CD4-positive, CD25-positive, alpha-beta regulatory T cell (primary cell): ENCODE measurements at regions not wholly inside any gene's neighbourhood (a gene's known extent, or its start where the extent isn't known, plus 50 kb on each side); places are given as distances from the start of the nearest gene placed in this dataset.

ENCODE experiments used
- ATAC-seq, 2 donors: fragments of 150-1000 bp; cut with Tn5 transposase; one replicate each; pipeline ENCODE4 v1.10.0; 2021; ENCODE audit warnings: low read depth in 2 of 2, moderate number of reproducible peaks in 2 of 2, moderate library complexity in 1 of 2
- DNase-seq, 3 donors: peaks; one replicate each; pipeline versions ENCODE4 v3.0.0 to v3.0.0-alpha.2; 2012 to 2022; ENCODE audit warnings: mixed read lengths in 1 of 3
- H3K27ac ChIP-seq: one replicate; pipeline ENCODE4 v1.7.0; 2013; ENCODE audit warnings: mild to moderate bottlenecking, low read length; ENCODE audit not compliant: insufficient read depth, poor library complexity, severe bottlenecking
- H3K27me3 ChIP-seq: one replicate; pipeline ENCODE4 v1.7.0; 2013; ENCODE audit warnings: low read length; ENCODE audit not compliant: control insufficient read depth, insufficient read depth
- H3K36me3 ChIP-seq: one replicate; pipeline ENCODE4 v1.7.0; 2013; ENCODE audit warnings: mild to moderate bottlenecking, low read length, moderate library complexity; ENCODE audit not compliant: control insufficient read depth, insufficient read depth
- H3K4me1 ChIP-seq: 2 replicates; pipeline ENCODE4 v1.7.0; 2013; ENCODE audit warnings: mild to moderate bottlenecking, low read length; ENCODE audit not compliant: insufficient read depth, control insufficient read depth, poor library complexity, severe bottlenecking
- H3K4me3 ChIP-seq: one replicate; pipeline ENCODE4 v1.7.0; 2013; ENCODE audit warnings: low read depth, mild to moderate bottlenecking, low read length, moderate library complexity
- H3K9me3 ChIP-seq, 2 experiments: 1 replicate in 1 of 2; 2 replicates in 1 of 2; pipeline ENCODE4 v1.7.0; 2013; ENCODE audit warnings: low read length in 2 of 2, mild to moderate bottlenecking in 1 of 2, moderate library complexity in 1 of 2; ENCODE audit not compliant: control insufficient read depth in 2 of 2
- H3K27ac Mint-ChIP-seq, 3 donors: one replicate each; pipeline ENCODE4 v1.8.0; 2020 to 2022; ENCODE audit warnings: mild to moderate bottlenecking in 3 of 3, mixed read lengths in 3 of 3, moderate library complexity in 2 of 3
- H3K27me3 Mint-ChIP-seq: one replicate; pipeline ENCODE4 v1.8.0; 2022; ENCODE audit warnings: mild to moderate bottlenecking, mixed read lengths
- H3K36me3 Mint-ChIP-seq: one replicate; pipeline ENCODE4 v1.8.0; 2020; ENCODE audit warnings: mixed read lengths
- H3K4me1 Mint-ChIP-seq, 4 donors: one replicate each; pipeline ENCODE4 v1.8.0; 2020 to 2022; ENCODE audit warnings: mixed read lengths in 4 of 4, mild to moderate bottlenecking in 1 of 4
- H3K4me3 Mint-ChIP-seq, 4 donors: one replicate each; pipeline ENCODE4 v1.8.0; 2020 to 2022; ENCODE audit warnings: mild to moderate bottlenecking in 4 of 4, mixed read lengths in 4 of 4, moderate library complexity in 3 of 4
- H3K9me3 Mint-ChIP-seq, 7 donors: one replicate each; pipeline ENCODE4 v1.8.0; 2020 to 2022; ENCODE audit warnings: mixed read lengths in 7 of 7, mild to moderate bottlenecking in 3 of 7, moderate library complexity in 2 of 7

DNA sequence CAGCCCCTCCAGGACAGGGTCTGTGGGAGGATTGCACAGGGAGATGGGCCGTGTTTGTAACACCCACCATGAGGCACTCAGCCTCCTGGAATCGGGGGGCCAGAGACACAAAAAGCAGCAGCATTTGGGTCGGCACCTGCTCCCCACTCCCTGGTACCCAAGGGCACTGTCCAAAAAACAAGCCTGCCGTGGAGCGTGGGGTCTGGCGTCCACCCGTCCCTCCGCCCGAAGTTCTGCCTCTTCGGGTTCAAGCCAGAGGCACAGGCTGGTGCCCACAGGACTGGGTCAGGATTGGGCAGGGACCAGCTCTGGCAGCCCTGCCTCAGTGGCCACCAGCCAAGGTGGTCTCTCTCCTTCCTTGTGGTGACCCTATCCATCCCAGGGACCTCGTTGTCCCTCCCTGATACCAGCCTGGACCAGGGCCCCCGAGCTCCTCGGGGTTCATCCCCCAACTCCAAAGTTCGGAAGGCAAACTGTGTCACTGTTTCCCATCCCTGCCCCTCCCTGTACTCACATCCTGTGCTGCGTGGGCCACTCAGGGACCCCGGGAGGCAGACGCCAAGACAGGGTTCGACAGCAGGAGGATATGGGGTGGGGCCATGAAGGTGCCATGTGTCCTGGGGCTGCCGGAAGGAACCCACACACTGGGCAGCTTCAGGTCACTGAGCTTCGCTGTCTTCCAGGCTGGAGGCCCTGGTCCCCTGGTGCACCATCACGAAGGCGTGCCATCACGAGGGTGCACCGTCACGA, 126.0 kb upstream of the HDAC4 start:
- Mint-ChIP-seq H3K4me3 (no peak overlapping the region), H3K9me3 (peaks cover 0 to 3% (median 0%) of the 10 kb centered on the region in 7 donors), H3K4me1 (no peaks in the 10 kb centered on the region), H3K36me3 (no peaks in the 10 kb centered on the region), H3K27ac (no peak overlapping the region), H3K27me3 (peaks cover 12% of the 10 kb centered on the region)
- no peaks in the 10 kb centered on the region for H3K4me1 ChIP-seq
- no peaks in the 10 kb centered on the region for H3K36me3 ChIP-seq
- H3K9me3 ChIP-seq, result no peaks in the 10 kb centered on the region
- no peak overlapping the region for H3K4me3 ChIP-seq
- no peak for ATAC-seq
- DNase-seq, result no peak
- no peak overlapping the region for H3K27ac ChIP-seq
- H3K27me3 ChIP-seq, result no peaks in the 10 kb centered on the region

DNA sequence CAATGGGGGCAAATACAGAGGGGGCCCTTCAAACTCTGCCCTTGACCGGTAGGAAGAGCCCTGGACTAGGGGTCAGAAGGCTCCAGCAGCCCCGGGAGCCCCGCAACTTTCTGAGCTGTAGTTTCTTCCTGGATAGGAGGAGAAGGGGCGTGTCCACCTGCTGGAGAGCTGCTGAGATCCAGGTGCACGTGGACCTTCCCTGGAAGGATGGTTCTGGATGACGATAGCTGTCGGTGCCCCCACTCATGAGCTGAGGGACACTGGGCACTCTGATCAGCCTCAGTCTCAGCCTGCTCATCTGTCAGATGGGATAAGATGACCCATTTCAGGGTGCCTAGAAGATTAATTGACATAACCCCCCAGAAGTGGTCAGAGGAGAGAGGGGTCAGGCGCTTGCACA, 125.2 kb upstream of the HDAC4 start:
- ATAC-seq (no peak), DNase-seq (no peak)
- no peak overlapping the region for H3K4me3 Mint-ChIP-seq
- no peak overlapping the region for H3K27ac Mint-ChIP-seq
- no peaks in the 10 kb centered on the region for H3K36me3 ChIP-seq
- no peak overlapping the region for H3K27ac ChIP-seq
- no peaks in the 10 kb centered on the region for H3K4me1 ChIP-seq
- peaks cover 0 to 3% (median 0%) of the 10 kb centered on the region in 7 donors for H3K9me3 Mint-ChIP-seq
- peaks cover 12% of the 10 kb centered on the region for H3K27me3 Mint-ChIP-seq
- no peaks in the 10 kb centered on the region for H3K36me3 Mint-ChIP-seq
- H3K4me3 ChIP-seq, result no peak overlapping the region
- H3K4me1 Mint-ChIP-seq, result no peaks in the 10 kb centered on the region
- H3K27me3 ChIP-seq, result no peaks in the 10 kb centered on the region
- H3K9me3 ChIP-seq, result no peaks in the 10 kb centered on the region

DNA sequence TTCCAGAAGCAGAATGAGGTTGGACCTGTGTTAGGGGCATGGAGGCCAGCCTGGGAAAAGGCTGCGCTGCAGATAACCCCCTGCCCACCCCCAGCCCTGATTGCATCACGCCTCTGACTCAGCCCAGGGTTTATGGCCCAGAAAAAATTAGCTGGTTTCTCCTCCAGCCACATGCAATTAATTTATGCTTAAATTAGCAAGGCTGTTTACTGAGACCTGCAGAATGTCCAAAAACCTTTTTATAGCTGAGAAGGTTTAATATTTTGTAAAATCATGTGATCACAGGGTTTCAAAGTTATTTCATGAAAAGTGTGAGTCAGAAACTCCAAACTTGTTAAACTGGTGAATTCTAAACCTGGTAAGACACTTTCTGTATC, 123.1 kb upstream of the HDAC4 start:
- peaks cover 0 to 2% (median 0%) of the 10 kb centered on the region in 4 donors for H3K4me1 Mint-ChIP-seq
- no peak overlapping the region for H3K27ac Mint-ChIP-seq
- H3K27me3 ChIP-seq, result no peaks in the 10 kb centered on the region

DNA sequence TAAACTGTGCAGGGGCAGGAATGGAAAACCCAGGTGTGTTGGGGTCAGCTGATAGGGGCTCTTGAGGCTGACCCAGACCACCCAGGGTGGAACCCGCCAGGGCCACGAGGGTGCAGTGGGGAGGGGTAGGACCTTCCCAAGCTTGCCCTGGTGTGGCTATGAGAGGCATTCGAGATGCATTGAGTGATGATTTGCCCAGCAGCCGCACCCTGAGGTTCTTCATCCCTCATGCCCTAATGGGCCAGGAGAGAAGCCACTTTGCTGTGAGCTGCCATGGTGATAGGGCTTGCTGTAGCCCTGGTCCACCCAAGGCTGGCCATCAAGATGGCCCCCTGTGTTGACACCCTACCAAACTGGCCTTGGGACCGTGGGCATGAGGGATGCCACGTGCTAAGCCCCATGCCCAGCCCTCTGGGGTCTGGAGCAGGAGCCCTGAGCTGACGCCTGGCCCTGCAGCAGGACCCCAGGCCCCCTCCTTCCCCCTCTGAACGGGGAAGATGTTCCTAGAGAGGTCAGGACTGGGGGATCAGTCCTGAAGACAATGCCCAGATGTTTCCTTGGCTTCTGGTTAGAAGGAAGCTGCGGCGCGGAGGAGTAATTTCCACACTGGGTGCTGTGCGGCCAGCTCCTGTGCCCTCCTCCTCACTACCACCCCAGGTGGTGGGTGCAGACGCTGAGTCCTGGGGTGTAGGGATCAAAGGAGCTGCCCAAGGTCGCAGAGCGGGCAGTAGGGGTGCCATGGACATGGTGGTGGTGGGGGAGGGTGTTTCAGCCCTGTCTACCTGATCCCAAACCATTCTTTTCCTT, 122.5 kb upstream of the HDAC4 start:
- no peaks in the 10 kb centered on the region for H3K27me3 ChIP-seq
- DNase-seq (no peak), ATAC-seq (no peak)
- H3K9me3 ChIP-seq, result no peaks in the 10 kb centered on the region
- no peak overlapping the region for H3K4me3 ChIP-seq
- Mint-ChIP-seq H3K9me3 (peaks cover 0 to 2% (median 0%) of the 10 kb centered on the region in 7 donors), H3K27ac (no peak overlapping the region), H3K4me1 (peaks cover 0 to 2% (median 0%) of the 10 kb centered on the region in 4 donors), H3K27me3 (peaks cover 14% of the 10 kb centered on the region), H3K36me3 (no peaks in the 10 kb centered on the region), H3K4me3 (no peak overlapping the region)
- no peaks in the 10 kb centered on the region for H3K4me1 ChIP-seq
- H3K27ac ChIP-seq, result no peak overlapping the region
- no peaks in the 10 kb centered on the region for H3K36me3 ChIP-seq

More for the DNA sequence above, 123.1 kb upstream of the HDAC4 start:
- ATAC-seq (no peak), DNase-seq (no peak)
- Histone ChIP-seq H3K27ac (no peak overlapping the region), H3K4me1 (no peaks in the 10 kb centered on the region), H3K9me3 (no peaks in the 10 kb centered on the region), H3K36me3 (no peaks in the 10 kb centered on the region), H3K4me3 (no peak overlapping the region)
- no peak overlapping the region for H3K4me3 Mint-ChIP-seq
- peaks cover 14% of the 10 kb centered on the region for H3K27me3 Mint-ChIP-seq
- H3K9me3 Mint-ChIP-seq, result peaks cover 0 to 2% (median 0%) of the 10 kb centered on the region in 7 donors
- no peaks in the 10 kb centered on the region for H3K36me3 Mint-ChIP-seq

DNA sequence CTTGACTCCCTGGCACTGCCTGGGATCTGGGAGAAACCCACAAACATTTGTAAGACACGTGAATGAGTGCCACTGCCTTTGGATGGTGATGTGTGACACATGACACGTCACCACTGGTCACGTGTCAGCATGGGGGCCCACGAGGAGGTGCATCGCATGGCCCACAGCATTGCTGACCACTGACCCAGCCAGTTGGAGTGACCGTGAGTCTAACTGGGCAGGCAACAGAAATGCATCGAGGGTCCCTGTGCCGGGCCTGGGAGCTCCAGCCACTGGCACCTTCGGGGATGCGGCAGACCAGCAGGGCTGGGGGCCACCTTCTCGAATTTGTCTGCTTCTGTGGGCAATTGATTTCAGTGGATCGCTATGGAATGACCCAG, 121.9 kb upstream of the HDAC4 start:
- H3K9me3 Mint-ChIP-seq, result peaks cover 0 to 2% (median 0%) of the 10 kb centered on the region in 7 donors
- H3K27ac Mint-ChIP-seq, result no peak overlapping the region
- Histone ChIP-seq H3K27me3 (no peaks in the 10 kb centered on the region), H3K4me1 (no peaks in the 10 kb centered on the region), H3K27ac (no peak overlapping the region), H3K4me3 (no peak overlapping the region), H3K9me3 (no peaks in the 10 kb centered on the region), H3K36me3 (no peaks in the 10 kb centered on the region)
- peaks cover 14% of the 10 kb centered on the region for H3K27me3 Mint-ChIP-seq
- ATAC-seq, result no peak
- H3K4me3 Mint-ChIP-seq, result no peak overlapping the region
- peaks cover 0 to 2% (median 0%) of the 10 kb centered on the region in 4 donors for H3K4me1 Mint-ChIP-seq
- no peak for DNase-seq
- H3K36me3 Mint-ChIP-seq, result no peaks in the 10 kb centered on the region

DNA sequence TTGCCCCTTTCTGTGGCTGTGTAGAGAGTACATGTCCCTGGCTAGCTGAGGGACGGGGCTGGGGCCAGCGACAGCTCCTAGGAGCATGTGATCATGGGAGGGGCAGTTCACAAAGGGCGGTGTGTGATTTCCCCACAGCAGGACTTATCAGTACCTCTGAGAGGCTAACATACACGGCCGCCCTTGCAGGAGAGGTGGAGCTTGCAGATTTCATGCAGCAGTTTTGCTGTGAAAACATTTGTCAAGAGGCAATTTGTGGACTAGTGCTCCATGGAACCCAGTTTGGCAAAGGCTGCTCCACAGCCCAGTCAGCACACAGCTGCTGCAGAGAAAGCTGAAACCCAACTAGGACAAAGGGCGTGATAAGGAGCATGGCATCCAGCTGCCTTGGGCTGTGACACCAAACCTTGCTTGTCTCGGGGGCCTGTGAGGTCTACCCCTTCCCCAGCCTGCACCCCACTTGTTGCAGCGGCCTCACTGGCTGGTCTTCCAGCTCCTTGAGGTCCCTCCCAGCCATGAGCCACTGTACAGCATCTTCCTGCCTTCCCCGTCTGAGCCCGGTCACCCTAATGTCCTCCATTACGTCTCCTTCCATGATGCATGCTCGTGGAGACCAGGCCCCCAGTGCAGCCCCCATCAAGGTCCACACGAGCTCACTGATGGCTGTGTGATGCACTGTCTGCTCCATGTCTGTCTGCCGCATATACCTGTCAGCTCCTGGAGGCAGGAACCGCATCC, 121.4 kb upstream of the HDAC4 start:
- DNase-seq, result no peak
- peaks cover 14% of the 10 kb centered on the region for H3K27me3 Mint-ChIP-seq
- H3K27ac Mint-ChIP-seq, result no peak overlapping the region
- Histone ChIP-seq H3K36me3 (no peaks in the 10 kb centered on the region), H3K27ac (no peak overlapping the region), H3K9me3 (no peaks in the 10 kb centered on the region), H3K27me3 (no peaks in the 10 kb centered on the region), H3K4me1 (no peaks in the 10 kb centered on the region), H3K4me3 (no peak overlapping the region)
- no peak for ATAC-seq
- H3K36me3 Mint-ChIP-seq, result no peaks in the 10 kb centered on the region
- H3K9me3 Mint-ChIP-seq, result peaks cover 0 to 2% (median 0%) of the 10 kb centered on the region in 7 donors
- peaks cover 0 to 2% (median 0%) of the 10 kb centered on the region in 4 donors for H3K4me1 Mint-ChIP-seq
- H3K4me3 Mint-ChIP-seq, result no peak overlapping the region

DNA sequence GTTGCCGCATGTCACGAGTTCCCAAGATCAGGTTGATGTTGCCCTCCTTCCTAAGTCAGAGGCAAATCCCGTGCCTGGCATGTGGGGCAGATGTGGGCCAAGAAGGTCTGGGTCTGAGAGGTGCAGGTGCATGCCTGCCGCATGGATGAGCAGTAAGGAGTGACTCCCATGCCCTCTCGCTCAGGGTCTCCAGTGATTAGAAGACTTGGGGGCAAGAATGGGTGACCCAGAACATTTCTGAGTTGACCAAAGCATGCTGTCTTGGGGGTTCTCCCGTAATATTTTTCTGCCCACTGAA, 120.6 kb upstream of the HDAC4 start:
- Histone ChIP-seq H3K27me3 (no peaks in the 10 kb centered on the region), H3K27ac (no peak overlapping the region), H3K36me3 (no peaks in the 10 kb centered on the region), H3K4me3 (no peak overlapping the region), H3K9me3 (no peaks in the 10 kb centered on the region), H3K4me1 (no peaks in the 10 kb centered on the region)
- H3K4me1 Mint-ChIP-seq, result peaks cover 0 to 2% (median 0%) of the 10 kb centered on the region in 4 donors
- peaks cover 0 to 2% (median 0%) of the 10 kb centered on the region in 7 donors for H3K9me3 Mint-ChIP-seq
- peaks cover 14% of the 10 kb centered on the region for H3K27me3 Mint-ChIP-seq
- H3K36me3 Mint-ChIP-seq, result no peaks in the 10 kb centered on the region
- H3K4me3 Mint-ChIP-seq, result no peak overlapping the region
- DNase-seq, result no peak
- ATAC-seq, result no peak
- H3K27ac Mint-ChIP-seq, result no peak overlapping the region
